Adrenal gland (tissue), 5 donors: ENCODE measurements at regions not wholly inside any gene's neighbourhood (a gene's known extent, or its start where the extent isn't known, plus 50 kb on each side); places are given as distances from the start of the nearest gene placed in this dataset.

Experiments used
- CTCF ChIP-seq, 6 experiments: fragments of 450-650 bp in 4 of 6; fragments of 200-600 bp in 2 of 6; sonication (generic) in 1 of 6; IDR thresholded peaks; 1 replicate in 5 of 6; 2 replicates in 1 of 6; pipeline versions ENCODE4 v1.5.1 to v1.8.0; 2016 to 2021; ENCODE audit warnings: antibody characterized with exemption in 6 of 6, mild to moderate bottlenecking in 2 of 6, moderate library complexity in 1 of 6
- POLR2A ChIP-seq, 2 donors: fragments of 450-650 bp; IDR thresholded peaks; one replicate each; pipeline ENCODE4 v1.6.1; 2017; ENCODE audit warnings: antibody characterized with exemption in 2 of 2, mild to moderate bottlenecking in 2 of 2, moderate library complexity in 1 of 2
- donor health status: DM: no; HTN: no; CAD: no.

GRCh38 chr20:56857950-56858349, 228.8 kb downstream of the TFAP2C start:
- TF ChIP-seq POLR2A (IDR thresholded peaks at IDR 0.05) = no peak
- TF ChIP-seq CTCF (IDR thresholded peaks at IDR 0.05) = no peak
